ENCODE measurements at regions not wholly inside any gene's neighbourhood (a gene's known extent, or its start where the extent isn't known, plus 50 kb on each side); places are given as distances from the start of the nearest gene placed in this dataset.

GRCh38 chr9:19732441-19732951 is 56.3 kb downstream of the SLC24A2 start:
- Histone ChIP-seq H3K9ac (ENCODE audit: low read length) (no peak overlapping the region), H3K4me3 (ENCODE audit: low read depth in 1 of 2, low read length in 2 of 2) (no peak overlapping the region), H3K36me3 (ENCODE audit: insufficient read depth, low read length) (no peaks in the 10 kb centered on the region), H3K9me3 (ENCODE audit: low read length) (no peaks in the 10 kb centered on the region), H3K4me1 (ENCODE audit: insufficient read depth, low read length) (no peaks in the 10 kb centered on the region), H3K27ac (ENCODE audit: low read depth, low read length) (no peak overlapping the region), H3K27me3 (ENCODE audit: control insufficient read depth in 1 of 2, insufficient read depth in 2 of 2, low read length in 2 of 2) (no peaks in the 10 kb centered on the region)

- Histone ChIP-seq H3K9ac (ENCODE audit: low read length) (no peak overlapping the region), H3K9me3 (ENCODE audit: low read length) (no peaks in the 10 kb centered on the region), H3K4me3 (ENCODE audit: low read depth in 1 of 2, low read length in 2 of 2) (no peak overlapping the region), H3K27ac (ENCODE audit: low read depth, low read length) (no peak overlapping the region), H3K27me3 (ENCODE audit: control insufficient read depth in 1 of 2, insufficient read depth in 2 of 2, low read length in 2 of 2) (no peaks in the 10 kb centered on the region), H3K4me1 (ENCODE audit: insufficient read depth, low read length) (no peaks in the 10 kb centered on the region), H3K36me3 (ENCODE audit: insufficient read depth, low read length) (no peaks in the 10 kb centered on the region)
These were observed 60.7 kb downstream of the SLC24A2 start for GRCh38 chr9:19728101-19728500.

GRCh38 chr9:19725970-19726369 is 62.9 kb downstream of the SLC24A2 start:
- Histone ChIP-seq H3K9me3 (ENCODE audit: low read length) (no peaks in the 10 kb centered on the region), H3K4me3 (ENCODE audit: low read depth in 1 of 2, low read length in 2 of 2) (no peak overlapping the region), H3K36me3 (ENCODE audit: insufficient read depth, low read length) (no peaks in the 10 kb centered on the region), H3K27ac (ENCODE audit: low read depth, low read length) (no peak overlapping the region), H3K27me3 (ENCODE audit: control insufficient read depth in 1 of 2, insufficient read depth in 2 of 2, low read length in 2 of 2) (no peaks in the 10 kb centered on the region), H3K4me1 (ENCODE audit: insufficient read depth, low read length) (no peaks in the 10 kb centered on the region), H3K9ac (ENCODE audit: low read length) (no peak overlapping the region)

GRCh38 chr9:19720377-19720776 is 68.5 kb downstream of the SLC24A2 start:
- Histone ChIP-seq H3K4me1 (ENCODE audit: insufficient read depth, low read length) (no peaks in the 10 kb centered on the region), H3K9me3 (ENCODE audit: low read length) (no peaks in the 10 kb centered on the region), H3K27me3 (ENCODE audit: control insufficient read depth in 1 of 2, insufficient read depth in 2 of 2, low read length in 2 of 2) (no peaks in the 10 kb centered on the region), H3K4me3 (ENCODE audit: low read depth in 1 of 2, low read length in 2 of 2) (no peak overlapping the region), H3K36me3 (ENCODE audit: insufficient read depth, low read length) (no peaks in the 10 kb centered on the region), H3K9ac (ENCODE audit: low read length) (no peak overlapping the region), H3K27ac (ENCODE audit: low read depth, low read length) (no peak overlapping the region)

- Histone ChIP-seq H3K27ac (ENCODE audit: low read depth, low read length) (no peak overlapping the region), H3K36me3 (ENCODE audit: insufficient read depth, low read length) (no peaks in the 10 kb centered on the region), H3K4me3 (ENCODE audit: low read depth in 1 of 2, low read length in 2 of 2) (no peak overlapping the region), H3K27me3 (ENCODE audit: control insufficient read depth in 1 of 2, insufficient read depth in 2 of 2, low read length in 2 of 2) (no peaks in the 10 kb centered on the region), H3K4me1 (ENCODE audit: insufficient read depth, low read length) (no peaks in the 10 kb centered on the region), H3K9ac (ENCODE audit: low read length) (no peak overlapping the region), H3K9me3 (ENCODE audit: low read length) (no peaks in the 10 kb centered on the region)
These were observed 85.1 kb downstream of the SLC24A2 start for GRCh38 chr9:19703702-19704101.

- no peaks in the 10 kb centered on the region for H3K9me3 ChIP-seq (ENCODE audit: low read length)
- H3K36me3 ChIP-seq (ENCODE audit: insufficient read depth, low read length), result no peaks in the 10 kb centered on the region
- H3K9ac ChIP-seq (ENCODE audit: low read length), result no peak overlapping the region
- no peaks in the 10 kb centered on the region for H3K27me3 ChIP-seq (ENCODE audit: control insufficient read depth in 1 of 2, insufficient read depth in 2 of 2, low read length in 2 of 2)
- no peak overlapping the region for H3K27ac ChIP-seq (ENCODE audit: low read depth, low read length)
- H3K4me1 ChIP-seq (ENCODE audit: insufficient read depth, low read length), result no peaks in the 10 kb centered on the region
- H3K4me3 ChIP-seq (ENCODE audit: low read depth in 1 of 2, low read length in 2 of 2), result no peak overlapping the region
These were observed 86.8 kb downstream of the SLC24A2 start for GRCh38 chr9:19701991-19702390.

GRCh38 chr9:19701274-19701673 is 87.6 kb downstream of the SLC24A2 start:
- Histone ChIP-seq H3K4me1 (ENCODE audit: insufficient read depth, low read length) (no peaks in the 10 kb centered on the region), H3K9me3 (ENCODE audit: low read length) (no peaks in the 10 kb centered on the region), H3K9ac (ENCODE audit: low read length) (no peak overlapping the region), H3K27ac (ENCODE audit: low read depth, low read length) (no peak overlapping the region), H3K27me3 (ENCODE audit: control insufficient read depth in 1 of 2, insufficient read depth in 2 of 2, low read length in 2 of 2) (no peaks in the 10 kb centered on the region), H3K36me3 (ENCODE audit: insufficient read depth, low read length) (no peaks in the 10 kb centered on the region), H3K4me3 (ENCODE audit: low read depth in 1 of 2, low read length in 2 of 2) (no peak overlapping the region)

GRCh38 chr9:19700699-19701098 is 88.1 kb downstream of the SLC24A2 start:
- H3K36me3 ChIP-seq (ENCODE audit: insufficient read depth, low read length), result no peaks in the 10 kb centered on the region
- no peak overlapping the region for H3K9ac ChIP-seq (ENCODE audit: low read length)
- H3K27me3 ChIP-seq (ENCODE audit: control insufficient read depth in 1 of 2, insufficient read depth in 2 of 2, low read length in 2 of 2), result no peaks in the 10 kb centered on the region
- H3K4me3 ChIP-seq (ENCODE audit: low read depth in 1 of 2, low read length in 2 of 2), result no peak overlapping the region
- no peaks in the 10 kb centered on the region for H3K9me3 ChIP-seq (ENCODE audit: low read length)
- H3K4me1 ChIP-seq (ENCODE audit: insufficient read depth, low read length), result no peaks in the 10 kb centered on the region
- no peak overlapping the region for H3K27ac ChIP-seq (ENCODE audit: low read depth, low read length)

- Histone ChIP-seq H3K4me3 (ENCODE audit: low read depth in 1 of 2, low read length in 2 of 2) (no peak overlapping the region), H3K36me3 (ENCODE audit: insufficient read depth, low read length) (no peaks in the 10 kb centered on the region), H3K9me3 (ENCODE audit: low read length) (no peaks in the 10 kb centered on the region), H3K27me3 (ENCODE audit: control insufficient read depth in 1 of 2, insufficient read depth in 2 of 2, low read length in 2 of 2) (no peaks in the 10 kb centered on the region), H3K4me1 (ENCODE audit: insufficient read depth, low read length) (no peaks in the 10 kb centered on the region), H3K27ac (ENCODE audit: low read depth, low read length) (no peak overlapping the region), H3K9ac (ENCODE audit: low read length) (no peak overlapping the region)
These were observed 89.1 kb downstream of the SLC24A2 start for GRCh38 chr9:19699756-19700155.

GRCh38 chr9:19698960-19699359 is 89.9 kb downstream of the SLC24A2 start:
- no peak overlapping the region for H3K9ac ChIP-seq (ENCODE audit: low read length)
- H3K4me3 ChIP-seq (ENCODE audit: low read depth in 1 of 2, low read length in 2 of 2), result no peak overlapping the region

GRCh38 chr9:19694601-19695000 is 94.2 kb downstream of the SLC24A2 start:
- no peaks in the 10 kb centered on the region for H3K4me1 ChIP-seq (ENCODE audit: insufficient read depth, low read length)
- no peak overlapping the region for H3K9ac ChIP-seq (ENCODE audit: low read length)
- no peak overlapping the region for H3K27ac ChIP-seq (ENCODE audit: low read depth, low read length)
- no peaks in the 10 kb centered on the region for H3K9me3 ChIP-seq (ENCODE audit: low read length)
- H3K27me3 ChIP-seq (ENCODE audit: control insufficient read depth in 1 of 2, insufficient read depth in 2 of 2, low read length in 2 of 2), result no peaks in the 10 kb centered on the region
- H3K4me3 ChIP-seq (ENCODE audit: low read depth in 1 of 2, low read length in 2 of 2), result no peak overlapping the region
- no peaks in the 10 kb centered on the region for H3K36me3 ChIP-seq (ENCODE audit: insufficient read depth, low read length)

More at GRCh38 chr9:19698960-19699359, 89.9 kb downstream of the SLC24A2 start:
- no peaks in the 10 kb centered on the region for H3K4me1 ChIP-seq (ENCODE audit: insufficient read depth, low read length)
- H3K27me3 ChIP-seq (ENCODE audit: control insufficient read depth in 1 of 2, insufficient read depth in 2 of 2, low read length in 2 of 2), result no peaks in the 10 kb centered on the region
- no peaks in the 10 kb centered on the region for H3K36me3 ChIP-seq (ENCODE audit: insufficient read depth, low read length)
- no peak overlapping the region for H3K27ac ChIP-seq (ENCODE audit: low read depth, low read length)
- no peaks in the 10 kb centered on the region for H3K9me3 ChIP-seq (ENCODE audit: low read length)

- no peaks in the 10 kb centered on the region for H3K9me3 ChIP-seq (ENCODE audit: low read length)
- no peaks in the 10 kb centered on the region for H3K27me3 ChIP-seq (ENCODE audit: control insufficient read depth in 1 of 2, insufficient read depth in 2 of 2, low read length in 2 of 2)
- H3K4me3 ChIP-seq (ENCODE audit: low read depth in 1 of 2, low read length in 2 of 2), result no peak overlapping the region
- no peaks in the 10 kb centered on the region for H3K4me1 ChIP-seq (ENCODE audit: insufficient read depth, low read length)
- no peak overlapping the region for H3K27ac ChIP-seq (ENCODE audit: low read depth, low read length)
- H3K36me3 ChIP-seq (ENCODE audit: insufficient read depth, low read length), result no peaks in the 10 kb centered on the region
- H3K9ac ChIP-seq (ENCODE audit: low read length), result no peak overlapping the region
These were observed 98.7 kb downstream of the SLC24A2 start for GRCh38 chr9:19690128-19690527.

Data from muscle layer of colon (tissue), 2 donors.